Astrocyte (in vitro differentiated cells and primary cell): ENCODE measurements at regions not wholly inside any gene's neighbourhood (a gene's known extent, or its start where the extent isn't known, plus 50 kb on each side); places are given as distances from the start of the nearest gene placed in this dataset.
"Not testable (repeated sequence)": the region's sequence is repeated elsewhere in the genome, so short reads cannot be mapped to it uniquely, and the experiment has no call there.

Experiments
- DNase-seq: peaks from one replicate; pipeline ENCODE4 v3.0.0-alpha.2; 2010; ENCODE audit warnings: low read depth
- FAIRE-seq: peaks from 2 replicates; lab custom pipeline; 2011; peaks lifted over from hg19 to GRCh38; lab: Jason Lieb, UNC
- H2AFZ ChIP-seq: 2 replicates; pipeline ENCODE4 v1.6.0; 2012; ENCODE audit warnings: low read depth, low read length, inconsistent platforms
- H3K27ac ChIP-seq: 2 replicates; pipeline ENCODE4 v1.5.1; 2011; ENCODE audit warnings: low read depth, low read length, inconsistent platforms
- H3K27me3 ChIP-seq: 2 replicates; pipeline ENCODE4 v1.6.0; 2011; ENCODE audit warnings: low read length, inconsistent platforms; ENCODE audit not compliant: insufficient read depth
- H3K36me3 ChIP-seq: 2 replicates; pipeline ENCODE4 v1.5.1; 2011; ENCODE audit warnings: low read length, inconsistent platforms; ENCODE audit not compliant: insufficient read depth
- H3K4me1 ChIP-seq: 2 replicates; pipeline ENCODE4 v1.5.1; 2011; ENCODE audit warnings: low read length, inconsistent platforms; ENCODE audit not compliant: insufficient read depth
- H3K4me2 ChIP-seq: 2 replicates; pipeline ENCODE4 v1.6.0; 2012; ENCODE audit warnings: low read length, inconsistent platforms
- H3K4me3 ChIP-seq: 2 replicates; pipeline ENCODE4 v1.5.1; 2011; ENCODE audit warnings: low read depth, mild to moderate bottlenecking, low read length, inconsistent platforms; ENCODE audit not compliant: insufficient read depth
- H3K79me2 ChIP-seq: 2 replicates; pipeline ENCODE4 v1.6.0; 2012; ENCODE audit warnings: mild to moderate bottlenecking, low read length, inconsistent platforms; ENCODE audit not compliant: insufficient read depth
- H3K9ac ChIP-seq: 2 replicates; pipeline ENCODE4 v1.6.0; 2012; ENCODE audit warnings: mild to moderate bottlenecking, low read length, inconsistent platforms
- H3K9me3 ChIP-seq: 2 replicates; pipeline ENCODE4 v1.5.1; 2012; ENCODE audit warnings: low read depth, mild to moderate bottlenecking, low read length, inconsistent platforms; ENCODE audit not compliant: insufficient read depth
- H4K20me1 ChIP-seq: 2 replicates; pipeline ENCODE4 v1.6.0; 2012; ENCODE audit warnings: low read length, inconsistent platforms; ENCODE audit not compliant: insufficient read depth
- H3K27ac Mint-ChIP-seq: one replicate; pipeline ENCODE4 v1.8.0; 2021; ENCODE audit warnings: mild to moderate bottlenecking, mixed read lengths; ENCODE audit not compliant: unreplicated experiment
- H3K27me3 Mint-ChIP-seq: one replicate; pipeline ENCODE4 v1.8.0; 2021; ENCODE audit warnings: low read depth, mixed read lengths; ENCODE audit not compliant: unreplicated experiment
- H3K36me3 Mint-ChIP-seq: one replicate; pipeline ENCODE4 v1.8.0; 2021; ENCODE audit warnings: low read depth, mixed read lengths; ENCODE audit not compliant: unreplicated experiment
- H3K4me1 Mint-ChIP-seq: one replicate; pipeline ENCODE4 v1.8.0; 2021; ENCODE audit warnings: low read depth, mixed read lengths; ENCODE audit not compliant: unreplicated experiment
- H3K4me3 Mint-ChIP-seq: one replicate; pipeline ENCODE4 v1.8.0; 2021; ENCODE audit warnings: mild to moderate bottlenecking, moderate library complexity, mixed read lengths; ENCODE audit not compliant: unreplicated experiment
- H3K9me3 Mint-ChIP-seq: one replicate; pipeline ENCODE4 v1.8.0; 2021; ENCODE audit warnings: mild to moderate bottlenecking, mixed read lengths; ENCODE audit not compliant: unreplicated experiment
- CTCF ChIP-seq: IDR thresholded peaks from 2 replicates; pipeline ENCODE4 v1.5.1; 2011; ENCODE audit warnings: low read depth, mild to moderate bottlenecking, inconsistent platforms, low read length, moderate library complexity; ENCODE audit not compliant: insufficient read depth
- EZH2 ChIP-seq: IDR thresholded peaks from 2 replicates; pipeline ENCODE4 v1.6.1; 2012; ENCODE audit warnings: mild to moderate bottlenecking, low read length, inconsistent platforms; ENCODE audit not compliant: insufficient read depth

GRCh38 chr5:135262364-135262763 lies 136.7 kb downstream of the MACROH2A1 start:
- Histone ChIP-seq H3K4me3 (no peak overlapping the region), H3K4me1 (peaks cover 16% of the 10 kb centered on the region), H4K20me1 (no peaks in the 10 kb centered on the region), H3K36me3 (no peaks in the 10 kb centered on the region), H3K4me2 (no peak overlapping the region), H3K27ac (no peak overlapping the region), H3K27me3 (no peaks in the 10 kb centered on the region), H2AFZ (no peak overlapping the region), H3K9ac (no peak overlapping the region), H3K9me3 (no peaks in the 10 kb centered on the region), H3K79me2 (no peaks in the 10 kb centered on the region)
- Mint-ChIP-seq H3K4me3 (no peak overlapping the region), H3K27ac (no peak overlapping the region), H3K9me3 (no peaks in the 10 kb centered on the region), H3K4me1 (peaks cover 10% of the 10 kb centered on the region), H3K27me3 (no peaks in the 10 kb centered on the region), H3K36me3 (no peaks in the 10 kb centered on the region)
- DNase-seq, result no peak
- no peak for FAIRE-seq
- no peak for TF ChIP-seq CTCF
- TF ChIP-seq EZH2, result no peak

- FAIRE-seq, H3K9me3 ChIP-seq, H3K27me3 ChIP-seq, H3K4me3 ChIP-seq, H2AFZ ChIP-seq, H3K4me1 ChIP-seq, H3K27ac ChIP-seq, H3K4me1 Mint-ChIP-seq, H3K79me2 ChIP-seq, H3K9me3 Mint-ChIP-seq, H3K36me3 Mint-ChIP-seq, H3K4me3 Mint-ChIP-seq, H3K27ac Mint-ChIP-seq, DNase-seq, H3K36me3 ChIP-seq, H3K27me3 Mint-ChIP-seq, H4K20me1 ChIP-seq, H3K9ac ChIP-seq, H3K4me2 ChIP-seq: not testable (repeated sequence)
These were observed 138.9 kb downstream of the MACROH2A1 start for GRCh38 chr5:135260108-135260507.

- Histone ChIP-seq H2AFZ (peak overlapping the region; percentile 24), H3K27me3 (no peaks in the 10 kb centered on the region), H3K9ac (no peak overlapping the region), H3K4me1 (no peaks in the 10 kb centered on the region), H3K79me2 (no peaks in the 10 kb centered on the region), H3K27ac (no peak overlapping the region), H3K4me3 (no peak overlapping the region), H3K9me3 (no peaks in the 10 kb centered on the region), H3K36me3 (no peaks in the 10 kb centered on the region), H3K4me2 (no peak overlapping the region), H4K20me1 (no peaks in the 10 kb centered on the region)
- H3K9me3 Mint-ChIP-seq, result peaks cover 4% of the 10 kb centered on the region
- TF ChIP-seq EZH2 (no peak), CTCF (no peak)
- FAIRE-seq (no peak), DNase-seq (no peak)
- H3K4me3 Mint-ChIP-seq, result no peak overlapping the region
- H3K36me3 Mint-ChIP-seq, result peaks cover 3% of the 10 kb centered on the region
- peaks cover 4% of the 10 kb centered on the region for H3K27me3 Mint-ChIP-seq
- peaks cover 3% of the 10 kb centered on the region for H3K4me1 Mint-ChIP-seq
- H3K27ac Mint-ChIP-seq, result no peak overlapping the region
These were observed 143.4 kb downstream of the MACROH2A1 start for GRCh38 chr5:135255461-135256178.
